Epithelial cell of proximal tubule (primary cell): ENCODE measurements at regions not wholly inside any gene's neighbourhood (a gene's known extent, or its start where the extent isn't known, plus 50 kb on each side); places are given as distances from the start of the nearest gene placed in this dataset.

Experiments used
- DNase-seq: peaks from one replicate; pipeline ENCODE4 v3.0.0-alpha.2; 2011; ENCODE audit warnings: low read depth
- H3K4me3 ChIP-seq: 2 replicates; pipeline ENCODE4 v1.5.1; 2011; ENCODE audit warnings: low read depth, mild to moderate bottlenecking, low read length
- CTCF ChIP-seq: conservative IDR thresholded peaks from 2 replicates; pipeline ENCODE4 v1.5.1; 2012; ENCODE audit warnings: low read depth, mild to moderate bottlenecking, low read length

DNA sequence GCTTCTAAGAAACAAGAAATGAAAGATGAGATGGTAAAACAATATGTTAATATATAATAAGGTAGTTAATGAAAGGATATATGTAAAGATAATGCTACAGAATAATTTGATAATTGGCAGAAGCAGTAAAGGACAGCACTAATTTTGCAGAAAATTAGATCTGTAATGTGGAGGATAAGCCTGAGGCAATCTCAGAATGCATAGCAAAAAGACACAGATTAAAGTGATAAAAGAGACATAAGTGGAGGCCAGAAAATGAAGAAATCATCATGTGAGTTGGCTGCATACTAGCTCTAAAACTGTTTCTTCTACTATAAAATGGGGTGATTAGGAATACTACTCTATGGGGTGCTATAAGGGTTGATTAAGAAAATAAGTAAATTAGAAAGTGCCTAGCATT lies 225.9 kb downstream of the SEC61B start:
- no peak overlapping the region for H3K4me3 ChIP-seq
- no peak for TF ChIP-seq CTCF
- no peak for DNase-seq

GRCh38 chr9:99449726-99450125 lies 227.6 kb downstream of the SEC61B start:
- no peak for TF ChIP-seq CTCF
- H3K4me3 ChIP-seq: no peak overlapping the region
- DNase-seq: no peak

DNA sequence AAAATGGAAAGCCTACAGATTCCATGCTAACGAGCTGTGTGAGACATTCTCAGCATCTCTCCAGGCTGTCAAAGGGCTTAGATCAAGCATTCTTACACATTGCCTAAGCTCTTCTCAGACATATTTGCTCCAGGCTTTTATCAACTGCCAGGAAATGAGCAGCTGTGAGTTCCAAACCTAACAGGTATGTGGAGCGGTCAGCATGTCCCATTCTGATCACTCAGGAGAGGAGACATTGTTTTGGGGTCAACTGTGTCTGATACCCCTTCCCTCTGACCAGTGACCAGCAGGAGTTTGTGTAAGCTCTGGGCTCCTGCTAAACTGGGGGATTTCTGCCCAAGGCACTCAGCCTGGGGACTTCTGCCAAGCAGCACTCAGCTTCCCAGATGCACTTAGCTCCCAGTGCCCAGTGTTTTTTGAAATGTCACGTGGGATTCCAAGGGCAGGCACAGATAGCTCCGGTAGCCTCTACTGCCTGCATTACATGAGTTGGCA lies 229.1 kb downstream of the SEC61B start:
- H3K4me3 ChIP-seq: no peak overlapping the region
- no peak for DNase-seq
- TF ChIP-seq CTCF: no peak

DNA sequence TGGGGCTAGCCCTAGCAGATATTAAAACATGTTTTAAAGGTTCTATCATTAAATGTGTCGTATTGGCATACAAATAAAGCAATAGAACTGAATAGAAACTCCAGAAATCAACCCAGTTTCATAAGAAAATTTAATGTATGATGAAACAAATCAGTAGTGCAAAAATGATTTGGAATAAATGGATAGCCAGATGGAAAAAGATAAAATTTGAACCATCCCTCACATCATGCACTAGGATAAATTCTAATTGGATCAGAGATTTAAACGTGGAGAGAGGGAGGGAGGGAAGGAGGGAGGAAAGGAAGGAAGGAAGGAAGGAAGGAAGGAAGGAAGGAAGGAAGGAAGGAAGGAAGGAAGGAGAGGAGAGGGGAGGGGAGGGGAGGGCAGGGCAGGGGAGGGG lies 235.3 kb downstream of the SEC61B start:
- TF ChIP-seq CTCF: no peak

GRCh38 chr9:99457981-99458380 lies 235.9 kb downstream of the SEC61B start:
- TF ChIP-seq CTCF: no peak
- no peak overlapping the region for H3K4me3 ChIP-seq
- DNase-seq: no peak

More for the DNA sequence above, 235.3 kb downstream of the SEC61B start:
- no peak for DNase-seq
- H3K4me3 ChIP-seq: no peak overlapping the region

DNA sequence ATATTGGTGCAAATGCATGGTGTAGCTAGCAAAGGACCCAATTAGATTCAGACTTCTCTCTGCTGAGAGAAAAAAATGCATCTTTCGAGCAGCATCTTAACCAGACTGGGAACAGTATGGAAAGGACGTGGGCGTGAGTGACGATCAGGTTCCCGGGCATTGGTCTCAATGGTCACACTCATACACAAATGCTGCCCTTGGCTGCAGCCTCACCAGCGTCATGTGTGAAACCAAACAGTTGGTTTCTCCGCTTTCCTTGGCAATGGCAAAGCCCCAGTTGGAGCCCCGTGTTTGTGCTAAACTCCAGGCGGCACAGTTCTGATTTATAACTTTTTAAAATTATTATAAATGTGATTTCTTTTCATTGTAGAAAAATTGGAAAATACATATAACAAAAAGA lies 237.8 kb downstream of the SEC61B start:
- no peak overlapping the region for H3K4me3 ChIP-seq

More for the DNA sequence above, 237.8 kb downstream of the SEC61B start:
- no peak for TF ChIP-seq CTCF
- no peak for DNase-seq
